T follicular helper cell (primary cell): ENCODE measurements at regions not wholly inside any gene's neighbourhood (a gene's known extent, or its start where the extent isn't known, plus 50 kb on each side); places are given as distances from the start of the nearest gene placed in this dataset.

Source experiments
- DNase-seq: peaks from one replicate; pipeline ENCODE4 v3.0.0-alpha.2; 2020; ENCODE audit warnings: low read depth

- no peak for DNase-seq
Measured at GRCh38 chr9:118751077-118751847, 618.0 kb downstream of the BRINP1 start.

DNA sequence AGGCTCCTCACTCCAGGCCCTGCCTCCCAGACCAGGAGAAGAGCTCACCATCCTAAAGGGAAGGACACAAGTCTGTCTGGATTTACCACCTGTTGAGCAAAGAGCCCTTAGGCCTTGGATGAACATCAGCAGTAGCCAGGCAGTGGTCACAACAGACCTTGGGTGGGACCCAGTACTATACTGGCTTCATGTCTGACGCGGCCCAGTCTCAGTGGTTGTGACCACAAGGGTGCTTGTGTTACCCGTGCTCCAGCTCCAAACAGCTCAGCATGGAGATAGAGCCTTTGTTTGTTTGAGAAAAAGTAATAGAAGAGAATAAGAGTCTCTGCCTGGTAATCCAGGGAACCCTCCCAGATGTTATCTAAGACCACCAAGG, 617.4 kb downstream of the BRINP1 start:
- no peak for DNase-seq

DNA sequence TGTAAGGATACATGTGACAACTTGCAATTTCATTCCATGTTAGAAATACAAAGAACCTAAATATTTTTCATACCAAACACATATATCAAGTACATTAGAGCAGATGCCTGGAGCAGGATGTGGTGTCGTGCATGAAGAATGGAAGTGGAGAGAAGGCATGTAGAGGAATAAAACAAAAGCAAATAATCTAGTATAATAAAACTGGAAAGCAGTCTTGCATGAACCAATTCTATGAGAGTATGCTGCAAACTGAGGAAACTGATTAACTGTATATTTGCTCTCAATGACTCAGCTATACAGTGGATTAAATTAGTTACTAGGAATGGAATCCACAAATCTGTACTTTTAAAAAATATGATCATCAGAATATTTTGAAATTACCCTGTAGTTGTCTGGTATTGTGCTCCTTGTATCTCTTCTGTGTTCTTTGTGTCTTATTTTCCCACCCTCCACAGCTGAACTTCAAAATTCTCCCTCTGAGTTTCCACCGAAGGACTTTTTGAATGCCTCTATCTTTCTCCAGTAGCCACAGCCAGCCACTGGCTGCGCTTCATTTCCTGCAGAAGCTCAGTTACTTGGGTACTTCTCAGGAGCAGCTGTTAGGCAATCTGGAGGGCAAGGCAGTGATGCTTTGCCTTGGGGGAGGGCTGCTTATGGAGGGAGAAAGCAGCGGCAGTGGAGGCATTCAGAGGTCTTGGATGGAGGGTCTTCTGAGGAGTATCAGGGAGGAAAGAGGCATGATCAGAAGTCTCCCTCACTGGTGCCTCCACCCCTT, 608.0 kb downstream of the BRINP1 start:
- DNase-seq = no peak

DNA sequence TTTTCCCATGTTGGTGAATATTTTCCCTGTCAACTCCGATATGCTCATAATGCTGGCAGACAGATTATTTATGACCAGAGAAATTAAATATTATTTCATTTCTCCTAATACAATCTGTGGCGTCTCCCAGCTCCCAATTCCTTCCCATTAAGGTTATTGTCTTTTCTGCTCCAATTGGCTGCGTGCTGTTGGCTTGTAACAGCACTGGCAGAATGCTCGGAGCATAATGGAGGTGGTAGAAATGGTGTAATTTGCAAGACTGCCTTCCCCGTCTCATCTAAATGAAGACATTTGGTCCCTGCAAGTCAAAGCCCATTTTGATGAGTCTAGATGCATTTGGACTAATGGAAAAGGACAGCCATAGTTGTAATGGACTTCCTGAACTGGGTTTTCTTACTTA, 601.7 kb downstream of the BRINP1 start:
- DNase-seq = no peak

- DNase-seq = no peak
Measured at GRCh38 chr9:118782790-118783463, 586.3 kb downstream of the BRINP1 start.

- no peak for DNase-seq
Measured at GRCh38 chr9:118784033-118784432, 585.2 kb downstream of the BRINP1 start.

- DNase-seq = no peak
Measured at GRCh38 chr9:118785456-118785855, 583.8 kb downstream of the BRINP1 start.

DNA sequence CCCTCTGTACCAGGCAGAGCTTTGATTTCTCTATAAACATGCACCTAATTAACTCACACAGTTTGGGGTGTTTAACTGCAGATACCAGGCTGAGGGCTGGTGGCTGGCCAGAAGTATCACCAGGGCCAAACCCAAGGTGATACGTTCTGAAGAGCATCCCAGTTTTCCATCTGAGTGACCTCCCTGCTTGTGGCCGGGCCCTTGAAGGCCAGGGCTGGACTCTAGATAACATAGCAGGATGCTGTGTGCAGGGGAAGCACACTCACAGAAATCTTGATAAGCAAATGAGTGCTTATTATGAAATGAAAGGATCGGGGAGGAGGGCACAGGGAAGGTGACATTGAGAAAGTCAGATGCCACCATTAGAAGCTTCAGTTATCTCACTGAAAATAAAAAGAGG, 582.4 kb downstream of the BRINP1 start:
- DNase-seq = no peak

GRCh38 chr9:118809160-118809625, 560.0 kb downstream of the BRINP1 start:
- DNase-seq = no peak

DNA sequence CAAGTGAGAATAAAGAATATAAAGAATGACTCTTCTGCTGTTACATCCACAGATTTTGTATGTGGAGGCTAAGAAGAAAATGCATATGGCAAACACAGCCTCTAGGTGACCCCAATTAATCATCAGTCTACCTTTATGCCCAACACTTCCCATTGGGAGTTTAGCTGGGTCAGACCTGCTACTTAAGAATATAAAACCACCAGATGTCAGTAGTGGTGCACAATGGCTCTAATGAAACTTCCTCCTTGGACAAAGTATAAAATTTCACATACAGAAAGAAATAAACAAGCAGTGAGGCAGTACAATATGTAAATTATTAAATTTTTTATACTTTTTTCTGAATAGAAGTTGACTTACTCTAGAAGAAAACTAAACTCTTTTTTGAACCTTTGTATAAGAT, 539.9 kb downstream of the BRINP1 start:
- DNase-seq = no peak

DNA sequence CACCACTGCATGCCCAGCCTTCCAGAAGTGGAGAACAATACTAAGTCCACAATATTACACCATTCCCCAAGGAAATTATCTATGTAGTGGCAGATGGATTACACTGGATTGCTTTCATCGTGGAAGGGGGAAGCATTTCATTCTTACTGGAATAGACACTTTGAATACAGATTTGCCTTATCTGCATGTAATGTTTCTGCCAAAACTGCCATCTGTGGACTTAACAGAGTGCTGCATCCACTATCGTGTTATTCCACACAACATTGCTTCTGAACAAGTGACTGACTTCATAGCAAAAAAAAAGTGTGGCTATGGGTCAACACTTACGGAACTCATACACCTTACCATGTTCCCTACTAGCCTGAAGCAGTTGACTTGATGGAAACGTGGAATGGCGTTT, 536.9 kb downstream of the BRINP1 start:
- no peak for DNase-seq

GRCh38 chr9:118836891-118837290, 532.3 kb downstream of the BRINP1 start:
- DNase-seq = no peak

- DNase-seq = no peak
Measured at GRCh38 chr9:118871531-118871930, 497.7 kb downstream of the BRINP1 start.

DNA sequence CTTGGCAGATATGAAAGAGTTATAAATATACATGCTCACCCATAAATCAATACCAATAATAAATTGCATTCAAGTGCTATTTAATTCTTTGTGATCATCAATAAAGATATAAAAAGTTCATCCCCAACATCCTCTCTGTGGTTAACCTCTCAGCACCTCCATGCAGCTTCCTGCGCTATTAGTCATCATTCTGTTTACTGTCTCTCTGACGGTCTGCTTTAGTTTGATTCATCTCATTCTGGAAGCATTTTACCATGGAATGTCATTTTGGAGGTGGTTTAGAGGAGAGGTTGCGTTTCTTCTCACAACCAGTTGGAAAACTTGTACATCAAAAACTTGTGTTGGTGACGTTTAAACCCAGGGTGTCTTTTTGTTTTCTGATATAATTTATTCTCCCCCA, 486.6 kb downstream of the BRINP1 start:
- DNase-seq = no peak

GRCh38 chr9:118883411-118883810, 485.8 kb downstream of the BRINP1 start:
- DNase-seq = no peak

DNA sequence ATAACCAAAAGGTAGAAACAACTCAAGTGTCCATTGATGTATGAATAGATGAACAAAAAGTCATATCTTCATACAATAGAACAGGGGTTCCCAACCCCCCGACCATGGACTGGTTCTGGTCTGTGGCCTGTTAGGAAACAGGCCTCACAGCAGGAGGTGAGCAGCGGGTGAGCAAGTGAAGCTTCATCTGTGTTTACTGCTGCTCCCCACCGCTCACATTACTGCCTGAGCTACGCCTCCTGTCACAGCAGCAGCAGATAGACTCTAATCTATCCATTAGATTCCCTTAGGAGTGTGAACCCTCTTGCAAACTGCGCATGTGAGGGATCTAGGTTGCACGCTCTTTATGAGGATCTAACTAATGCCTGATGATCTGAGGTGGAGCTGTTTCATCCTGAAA, 478.0 kb downstream of the BRINP1 start:
- DNase-seq = no peak

DNA sequence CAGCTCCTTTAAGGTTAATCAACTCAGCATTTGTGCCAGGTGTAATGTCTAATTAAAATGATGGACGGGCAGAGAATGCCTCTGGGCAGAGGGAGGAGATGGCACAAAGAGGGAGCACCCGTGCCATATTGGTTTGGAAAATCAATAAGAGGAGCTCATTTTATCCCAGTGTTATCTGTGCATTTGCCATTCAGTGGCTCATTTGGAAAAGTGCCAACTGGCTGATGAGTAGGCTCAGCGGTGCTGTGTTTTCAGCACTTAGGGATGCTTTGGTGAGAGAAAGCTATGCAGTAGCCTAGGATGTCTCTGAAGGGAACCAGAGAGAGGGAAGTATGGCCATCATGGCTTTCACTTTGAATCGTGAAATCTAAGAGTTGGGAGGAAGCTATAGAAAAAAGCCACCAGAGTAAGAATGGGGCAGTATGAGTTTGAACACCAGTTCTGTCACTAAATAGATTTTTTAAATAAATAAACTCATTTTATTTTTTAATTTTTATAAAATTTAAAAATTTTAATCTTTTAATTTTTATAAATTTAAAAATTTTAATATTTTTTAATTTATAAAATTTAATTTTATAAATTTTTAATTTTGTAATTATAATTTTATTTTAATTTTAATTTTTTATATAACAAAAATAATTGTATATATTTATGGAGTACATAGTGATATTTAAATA, 472.8 kb downstream of the BRINP1 start:
- DNase-seq = no peak

GRCh38 chr9:118918180-118918579, 451.1 kb downstream of the BRINP1 start:
- DNase-seq = no peak

DNA sequence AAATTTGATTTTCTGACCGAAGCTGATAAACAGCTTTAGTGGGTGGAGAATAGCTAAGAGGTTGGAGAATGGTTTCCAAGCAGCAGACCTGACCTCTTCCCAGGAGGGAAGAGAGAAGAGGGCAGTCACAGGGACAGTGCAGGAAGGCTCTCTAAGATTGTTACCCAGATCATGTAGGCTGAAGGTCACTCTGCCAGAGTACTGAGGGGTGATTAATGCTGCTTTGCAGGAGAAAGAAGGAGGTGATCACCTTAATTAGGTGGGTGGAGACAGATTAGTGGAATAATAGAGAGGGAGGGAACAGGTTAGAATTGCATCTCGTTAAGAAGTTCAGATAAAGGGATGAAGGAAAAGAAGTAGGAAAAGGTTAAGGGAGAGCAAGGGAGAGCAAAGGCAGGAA, 440.5 kb downstream of the BRINP1 start:
- no peak for DNase-seq

GRCh38 chr9:118929287-118929686, 439.9 kb downstream of the BRINP1 start:
- DNase-seq = no peak

DNA sequence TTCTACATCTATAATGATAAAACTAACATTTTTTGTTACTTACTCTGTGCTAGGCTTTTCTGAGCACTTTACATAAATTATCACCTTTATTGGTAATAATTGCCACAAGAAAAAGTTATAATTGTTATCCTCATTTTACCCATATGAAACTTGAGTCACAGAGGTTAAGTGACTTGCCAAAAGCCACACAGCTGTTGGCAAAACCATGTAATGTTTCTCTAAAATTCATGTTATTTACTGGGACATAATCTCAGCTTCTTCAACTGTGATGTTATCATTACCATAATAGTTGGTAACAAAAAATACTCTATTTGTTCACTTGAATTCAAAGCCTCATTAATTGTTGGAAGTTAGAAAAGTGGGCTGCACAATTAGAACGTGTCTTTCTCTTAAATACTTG, 437.3 kb downstream of the BRINP1 start:
- no peak for DNase-seq

GRCh38 chr9:118938581-118938980, 430.7 kb downstream of the BRINP1 start:
- DNase-seq = no peak
